ENCODE measurements at regions not wholly inside any gene's neighbourhood (a gene's known extent, or its start where the extent isn't known, plus 50 kb on each side); places are given as distances from the start of the nearest gene placed in this dataset.

DNA sequence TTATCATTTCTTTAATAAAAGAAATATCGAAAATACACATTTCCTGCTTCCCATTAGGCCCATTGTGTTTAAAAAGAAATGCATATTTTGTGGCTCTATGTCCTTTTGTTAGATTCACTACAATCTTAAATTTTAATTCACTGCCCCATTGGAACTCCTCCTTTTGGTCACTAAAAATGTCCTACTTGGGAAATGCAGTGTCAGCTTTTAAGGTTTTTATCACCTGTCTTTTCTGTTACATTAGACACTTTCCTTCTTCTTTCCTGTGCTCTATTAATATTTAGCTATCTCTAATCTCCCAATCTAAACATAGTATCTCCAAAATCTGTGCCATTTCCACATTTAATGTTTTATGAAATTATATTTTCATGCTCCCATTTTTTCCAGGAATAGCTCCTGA, 164.9 kb upstream of the SPOCK3 start (continued):
- TF ChIP-seq, protein P1, sequence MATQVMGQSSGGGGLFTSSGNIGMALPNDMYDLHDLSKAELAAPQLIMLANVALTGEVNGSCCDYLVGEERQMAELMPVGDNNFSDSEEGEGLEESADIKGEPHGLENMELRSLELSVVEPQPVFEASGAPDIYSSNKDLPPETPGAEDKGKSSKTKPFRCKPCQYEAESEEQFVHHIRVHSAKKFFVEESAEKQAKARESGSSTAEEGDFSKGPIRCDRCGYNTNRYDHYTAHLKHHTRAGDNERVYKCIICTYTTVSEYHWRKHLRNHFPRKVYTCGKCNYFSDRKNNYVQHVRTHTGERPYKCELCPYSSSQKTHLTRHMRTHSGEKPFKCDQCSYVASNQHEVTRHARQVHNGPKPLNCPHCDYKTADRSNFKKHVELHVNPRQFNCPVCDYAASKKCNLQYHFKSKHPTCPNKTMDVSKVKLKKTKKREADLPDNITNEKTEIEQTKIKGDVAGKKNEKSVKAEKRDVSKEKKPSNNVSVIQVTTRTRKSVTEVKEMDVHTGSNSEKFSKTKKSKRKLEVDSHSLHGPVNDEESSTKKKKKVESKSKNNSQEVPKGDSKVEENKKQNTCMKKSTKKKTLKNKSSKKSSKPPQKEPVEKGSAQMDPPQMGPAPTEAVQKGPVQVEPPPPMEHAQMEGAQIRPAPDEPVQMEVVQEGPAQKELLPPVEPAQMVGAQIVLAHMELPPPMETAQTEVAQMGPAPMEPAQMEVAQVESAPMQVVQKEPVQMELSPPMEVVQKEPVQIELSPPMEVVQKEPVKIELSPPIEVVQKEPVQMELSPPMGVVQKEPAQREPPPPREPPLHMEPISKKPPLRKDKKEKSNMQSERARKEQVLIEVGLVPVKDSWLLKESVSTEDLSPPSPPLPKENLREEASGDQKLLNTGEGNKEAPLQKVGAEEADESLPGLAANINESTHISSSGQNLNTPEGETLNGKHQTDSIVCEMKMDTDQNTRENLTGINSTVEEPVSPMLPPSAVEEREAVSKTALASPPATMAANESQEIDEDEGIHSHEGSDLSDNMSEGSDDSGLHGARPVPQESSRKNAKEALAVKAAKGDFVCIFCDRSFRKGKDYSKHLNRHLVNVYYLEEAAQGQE (IDR thresholded peaks at IDR 0.05; ENCODE audit: low read depth, low read length) = no peak
- TF ChIP-seq SMC3 (IDR thresholded peaks at IDR 0.05; ENCODE audit: borderline replicate concordance, low read length) (no peak), HCFC1 (IDR thresholded peaks at IDR 0.05; ENCODE audit: low read length) (no peak), POLR2AphosphoS2 (IDR thresholded peaks at IDR 0.05; ENCODE audit: low read depth, low read length) (no peak)

DNA sequence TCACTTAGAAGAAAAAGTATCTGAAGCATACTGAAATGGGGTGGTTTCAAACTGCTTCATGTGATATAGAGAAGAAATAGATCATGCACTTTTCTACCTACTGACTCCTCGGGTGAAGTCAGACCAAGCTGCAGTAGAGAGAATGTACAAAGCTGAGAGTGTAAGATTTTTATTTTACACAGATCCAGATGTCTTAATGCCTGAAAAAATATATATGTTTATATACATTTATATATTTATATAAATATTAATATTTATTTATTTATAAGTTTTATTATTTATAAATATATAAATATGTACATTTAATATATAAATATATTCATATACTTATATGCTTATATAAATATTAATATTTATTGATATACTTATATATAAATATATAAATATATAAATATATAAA, 171.9 kb upstream of the SPOCK3 start:
- Histone ChIP-seq H3K9ac (ENCODE audit: control insufficient read depth, insufficient read depth, low read length) (no peak overlapping the region), H3K27me3 (replicated peaks in 1 of 2; ENCODE audit: control insufficient read depth in 2 of 2, insufficient read depth in 2 of 2, low read length in 1 of 2) (no peaks in the 10 kb centered on the region), H3K4me1 (ENCODE audit: control insufficient read depth, insufficient read depth, low read length) (no peaks in the 10 kb centered on the region), H4K20me1 (ENCODE audit: control insufficient read depth, insufficient read depth) (no peaks in the 10 kb centered on the region), H3K4me3 (no peak overlapping the region), H3K4me2 (ENCODE audit: control insufficient read depth, insufficient read depth) (no peak overlapping the region), H3K79me2 (ENCODE audit: control insufficient read depth, insufficient read depth, low read length) (no peaks in the 10 kb centered on the region), H3K9me3 (replicated peaks; ENCODE audit: control insufficient read depth, insufficient read depth, low read length) (no peaks in the 10 kb centered on the region), H3K27ac (ENCODE audit: control insufficient read depth, insufficient read depth) (no peak overlapping the region), H2AFZ (ENCODE audit: control insufficient read depth, low read depth, low read length) (no peak overlapping the region), H3K36me3 (ENCODE audit: control insufficient read depth in 2 of 2, insufficient read depth in 2 of 2, low read length in 1 of 2) (no peaks in the 10 kb centered on the region)
- FAIRE-seq (no peak), DNase-seq (ENCODE audit: low read depth, low spot score) (no peak), ATAC-seq (no peak)
- in situ Hi-C loops (cut with MboI) (no loop called here), intact Hi-C loops (cut with micrococcal nuclease; ENCODE audit: unreplicated experiment) (no loop called here)
- SMC1A ChIA-PET (ENCODE audit: uncharacterized antibody, unreplicated experiment) = interaction anchor here (0.7 kb wide), 1 partner anchor 380 kb away, joined by 3 read pairs; no protein-coding TSS in a partner anchor
- RAD21 ChIA-PET (ENCODE audit: unreplicated experiment) = no interaction called here
- 34% methylated on average over 1 of the region's 1 CpG for WGBS (ENCODE audit: insufficient coverage, insufficient replicate concordance, low lambda C conversion rate, missing lambda C conversion rate)
- BruUV-seq (replicated peaks) = no TSS peak
- CTCF ChIA-PET = interaction anchor here (1.1 kb wide), 1 partner anchor 216 kb away, joined by 3 read pairs; no protein-coding TSS in a partner anchor
- POLR2A ChIA-PET = no interaction called here
- TF ChIP-seq WRNIP1 (IDR thresholded peaks at IDR 0.05; ENCODE audit: borderline replicate concordance, low read depth, low read length) = no peak
- TF ChIP-seq, protein P2, sequence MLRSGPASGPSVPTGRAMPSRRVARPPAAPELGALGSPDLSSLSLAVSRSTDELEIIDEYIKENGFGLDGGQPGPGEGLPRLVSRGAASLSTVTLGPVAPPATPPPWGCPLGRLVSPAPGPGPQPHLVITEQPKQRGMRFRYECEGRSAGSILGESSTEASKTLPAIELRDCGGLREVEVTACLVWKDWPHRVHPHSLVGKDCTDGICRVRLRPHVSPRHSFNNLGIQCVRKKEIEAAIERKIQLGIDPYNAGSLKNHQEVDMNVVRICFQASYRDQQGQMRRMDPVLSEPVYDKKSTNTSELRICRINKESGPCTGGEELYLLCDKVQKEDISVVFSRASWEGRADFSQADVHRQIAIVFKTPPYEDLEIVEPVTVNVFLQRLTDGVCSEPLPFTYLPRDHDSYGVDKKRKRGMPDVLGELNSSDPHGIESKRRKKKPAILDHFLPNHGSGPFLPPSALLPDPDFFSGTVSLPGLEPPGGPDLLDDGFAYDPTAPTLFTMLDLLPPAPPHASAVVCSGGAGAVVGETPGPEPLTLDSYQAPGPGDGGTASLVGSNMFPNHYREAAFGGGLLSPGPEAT (IDR thresholded peaks at IDR 0.05; ENCODE audit: low read depth) = no peak
- TF ChIP-seq, protein P3, sequence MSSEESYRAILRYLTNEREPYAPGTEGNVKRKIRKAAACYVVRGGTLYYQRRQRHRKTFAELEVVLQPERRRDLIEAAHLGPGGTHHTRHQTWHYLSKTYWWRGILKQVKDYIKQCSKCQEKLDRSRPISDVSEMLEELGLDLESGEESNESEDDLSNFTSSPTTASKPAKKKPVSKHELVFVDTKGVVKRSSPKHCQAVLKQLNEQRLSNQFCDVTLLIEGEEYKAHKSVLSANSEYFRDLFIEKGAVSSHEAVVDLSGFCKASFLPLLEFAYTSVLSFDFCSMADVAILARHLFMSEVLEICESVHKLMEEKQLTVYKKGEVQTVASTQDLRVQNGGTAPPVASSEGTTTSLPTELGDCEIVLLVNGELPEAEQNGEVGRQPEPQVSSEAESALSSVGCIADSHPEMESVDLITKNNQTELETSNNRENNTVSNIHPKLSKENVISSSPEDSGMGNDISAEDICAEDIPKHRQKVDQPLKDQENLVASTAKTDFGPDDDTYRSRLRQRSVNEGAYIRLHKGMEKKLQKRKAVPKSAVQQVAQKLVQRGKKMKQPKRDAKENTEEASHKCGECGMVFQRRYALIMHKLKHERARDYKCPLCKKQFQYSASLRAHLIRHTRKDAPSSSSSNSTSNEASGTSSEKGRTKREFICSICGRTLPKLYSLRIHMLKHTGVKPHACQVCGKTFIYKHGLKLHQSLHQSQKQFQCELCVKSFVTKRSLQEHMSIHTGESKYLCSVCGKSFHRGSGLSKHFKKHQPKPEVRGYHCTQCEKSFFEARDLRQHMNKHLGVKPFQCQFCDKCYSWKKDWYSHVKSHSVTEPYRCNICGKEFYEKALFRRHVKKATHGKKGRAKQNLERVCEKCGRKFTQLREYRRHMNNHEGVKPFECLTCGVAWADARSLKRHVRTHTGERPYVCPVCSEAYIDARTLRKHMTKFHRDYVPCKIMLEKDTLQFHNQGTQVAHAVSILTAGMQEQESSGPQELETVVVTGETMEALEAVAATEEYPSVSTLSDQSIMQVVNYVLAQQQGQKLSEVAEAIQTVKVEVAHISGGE (CRISPR knock-in tag; IDR thresholded peaks at IDR 0.05) = no peak
- no peak for TF ChIP-seq JUND (IDR thresholded peaks at IDR 0.05; ENCODE audit: low read depth, low read length)
- TF ChIP-seq NFXL1 (IDR thresholded peaks at IDR 0.05; ENCODE audit: borderline replicate concordance) = no peak
- TF ChIP-seq CBFB (IDR thresholded peaks at IDR 0.05; ENCODE audit: low read depth) = no peak
- TF ChIP-seq CHD2 (IDR thresholded peaks at IDR 0.05; ENCODE audit: borderline replicate concordance, low read depth, low read length) = no peak
- TF ChIP-seq SMAD5 (IDR thresholded peaks at IDR 0.05; ENCODE audit: low read depth) = no peak
- no peak for TF ChIP-seq EED (IDR thresholded peaks at IDR 0.05; ENCODE audit: low read depth)
- TF ChIP-seq, protein P4, sequence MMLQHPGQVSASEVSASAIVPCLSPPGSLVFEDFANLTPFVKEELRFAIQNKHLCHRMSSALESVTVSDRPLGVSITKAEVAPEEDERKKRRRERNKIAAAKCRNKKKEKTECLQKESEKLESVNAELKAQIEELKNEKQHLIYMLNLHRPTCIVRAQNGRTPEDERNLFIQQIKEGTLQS (IDR thresholded peaks at IDR 0.05; ENCODE audit: borderline replicate concordance, extremely low read depth, low read depth, low read length) = no peak

Measured in GM12878 (cell line).